ENCODE measurements at regions not wholly inside any gene's neighbourhood (a gene's known extent, or its start where the extent isn't known, plus 50 kb on each side); places are given as distances from the start of the nearest gene placed in this dataset.

DNA sequence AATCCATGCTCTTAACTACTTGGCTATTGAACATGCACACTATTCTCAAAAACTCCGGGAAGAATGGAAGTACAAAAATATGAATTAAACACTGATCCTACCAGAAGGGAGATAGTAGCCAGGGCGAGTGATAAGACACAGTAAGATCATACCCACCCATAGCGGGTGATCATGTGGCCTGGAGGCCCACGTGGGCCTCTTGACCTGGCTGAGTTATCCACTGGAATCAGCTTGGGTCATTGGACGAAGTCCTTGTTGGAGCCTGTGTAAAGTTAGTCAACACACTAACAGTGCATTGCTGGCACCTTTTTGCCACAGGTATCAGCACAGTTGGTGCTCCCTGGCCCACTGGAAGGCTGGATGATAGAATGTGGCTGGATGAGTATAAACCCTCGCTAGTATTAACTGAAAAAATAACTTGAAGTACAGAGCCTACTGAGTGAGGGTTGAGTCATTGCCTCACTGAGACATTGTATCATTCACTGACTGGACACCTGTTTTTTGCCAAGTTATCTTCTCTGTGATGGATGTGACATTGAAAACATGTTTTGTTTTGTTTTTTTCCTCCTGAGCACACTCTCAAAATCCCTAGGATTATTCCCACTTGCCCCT is 149.2 kb upstream of the FUT8 start:
- TF ChIP-seq, protein P1, sequence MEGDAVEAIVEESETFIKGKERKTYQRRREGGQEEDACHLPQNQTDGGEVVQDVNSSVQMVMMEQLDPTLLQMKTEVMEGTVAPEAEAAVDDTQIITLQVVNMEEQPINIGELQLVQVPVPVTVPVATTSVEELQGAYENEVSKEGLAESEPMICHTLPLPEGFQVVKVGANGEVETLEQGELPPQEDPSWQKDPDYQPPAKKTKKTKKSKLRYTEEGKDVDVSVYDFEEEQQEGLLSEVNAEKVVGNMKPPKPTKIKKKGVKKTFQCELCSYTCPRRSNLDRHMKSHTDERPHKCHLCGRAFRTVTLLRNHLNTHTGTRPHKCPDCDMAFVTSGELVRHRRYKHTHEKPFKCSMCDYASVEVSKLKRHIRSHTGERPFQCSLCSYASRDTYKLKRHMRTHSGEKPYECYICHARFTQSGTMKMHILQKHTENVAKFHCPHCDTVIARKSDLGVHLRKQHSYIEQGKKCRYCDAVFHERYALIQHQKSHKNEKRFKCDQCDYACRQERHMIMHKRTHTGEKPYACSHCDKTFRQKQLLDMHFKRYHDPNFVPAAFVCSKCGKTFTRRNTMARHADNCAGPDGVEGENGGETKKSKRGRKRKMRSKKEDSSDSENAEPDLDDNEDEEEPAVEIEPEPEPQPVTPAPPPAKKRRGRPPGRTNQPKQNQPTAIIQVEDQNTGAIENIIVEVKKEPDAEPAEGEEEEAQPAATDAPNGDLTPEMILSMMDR (IDR thresholded peaks at IDR 0.05; ENCODE audit: insufficient read depth, low read length, poor library complexity, severe bottlenecking) = no peak
- no peak overlapping the region for H3K4me3 ChIP-seq (ENCODE audit: low read depth, low read length)
- H3K27me3 ChIP-seq (ENCODE audit: control insufficient read depth, insufficient read depth, low read length) = no peaks in the 10 kb centered on the region
- no peaks in the 10 kb centered on the region for H3K36me3 ChIP-seq (ENCODE audit: control insufficient read depth, insufficient read depth, low read length)
- no peak for DNase-seq (ENCODE audit: low read depth)

DNA sequence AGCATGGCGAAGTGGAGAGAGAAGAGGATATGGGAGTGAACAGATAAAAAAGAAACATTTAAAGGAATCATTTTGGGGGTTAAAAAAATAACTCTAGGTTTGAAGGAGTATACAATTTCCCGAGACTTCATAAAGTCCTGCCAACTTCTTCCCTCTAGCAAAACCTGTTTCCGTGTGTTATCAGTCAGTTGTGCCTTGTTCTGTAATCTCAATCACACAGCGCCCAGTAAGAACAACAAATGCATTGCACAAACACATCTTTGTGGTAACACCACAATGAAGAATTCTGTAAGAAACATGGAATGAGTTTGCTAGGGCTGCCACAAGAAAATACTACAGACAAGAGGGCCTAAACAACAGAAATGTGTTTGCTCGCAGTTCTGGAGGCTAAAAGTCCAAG is 144.7 kb upstream of the FUT8 start:
- no peaks in the 10 kb centered on the region for H3K36me3 ChIP-seq (ENCODE audit: control insufficient read depth, insufficient read depth, low read length)
- TF ChIP-seq, protein P1 (IDR thresholded peaks at IDR 0.05; ENCODE audit: insufficient read depth, low read length, poor library complexity, severe bottlenecking) = no peak
- no peak overlapping the region for H3K4me3 ChIP-seq (ENCODE audit: low read depth, low read length)
- no peaks in the 10 kb centered on the region for H3K27me3 ChIP-seq (ENCODE audit: control insufficient read depth, insufficient read depth, low read length)
- DNase-seq (ENCODE audit: low read depth) = no peak

DNA sequence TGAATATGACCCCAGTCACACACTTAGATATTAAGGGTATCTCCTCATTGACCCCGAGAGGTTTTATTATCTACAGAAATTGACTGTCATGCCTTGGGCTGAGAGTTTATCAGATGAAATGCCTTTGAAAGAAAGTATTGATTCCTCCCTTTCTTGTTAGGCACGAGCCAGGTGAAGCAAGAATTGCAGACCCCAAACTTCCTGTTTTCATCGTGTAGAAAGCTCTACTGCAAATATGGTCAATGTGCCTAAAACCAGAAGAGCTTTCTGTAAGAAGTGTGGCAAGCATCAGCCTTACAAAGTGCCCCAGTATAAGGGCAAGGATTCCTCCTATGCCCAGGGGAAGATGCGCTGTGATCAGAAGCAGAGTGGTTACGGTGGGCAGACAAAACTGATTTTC is 143.9 kb upstream of the FUT8 start:
- TF ChIP-seq, protein P1 (IDR thresholded peaks at IDR 0.05; ENCODE audit: insufficient read depth, low read length, poor library complexity, severe bottlenecking) = no peak
- DNase-seq (ENCODE audit: low read depth) = no peak
- no peak overlapping the region for H3K4me3 ChIP-seq (ENCODE audit: low read depth, low read length)
- H3K27me3 ChIP-seq (ENCODE audit: control insufficient read depth, insufficient read depth, low read length) = no peaks in the 10 kb centered on the region
- no peaks in the 10 kb centered on the region for H3K36me3 ChIP-seq (ENCODE audit: control insufficient read depth, insufficient read depth, low read length)

DNA sequence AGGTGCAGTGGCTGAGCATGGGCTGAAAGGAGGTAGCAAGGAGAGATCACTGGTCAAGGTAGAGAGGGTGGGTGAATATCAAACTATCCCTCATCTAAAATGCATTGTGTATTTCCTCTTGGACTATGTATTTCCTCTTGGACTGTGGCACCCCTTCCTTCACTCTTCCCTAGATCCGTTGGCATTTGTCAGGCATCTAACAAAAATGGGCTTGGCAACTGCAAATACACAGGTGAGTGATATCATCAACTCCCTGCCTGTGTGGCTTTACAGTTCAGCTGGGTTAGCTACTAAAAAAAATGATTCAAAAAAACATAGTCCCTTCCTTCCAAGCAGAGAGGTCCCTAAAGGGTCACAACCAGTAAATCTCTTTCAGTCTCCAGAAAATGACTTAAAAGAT is 142.8 kb upstream of the FUT8 start:
- H3K4me3 ChIP-seq (ENCODE audit: low read depth, low read length) = no peak overlapping the region
- TF ChIP-seq, protein P1 (IDR thresholded peaks at IDR 0.05; ENCODE audit: insufficient read depth, low read length, poor library complexity, severe bottlenecking) = no peak
- no peak for DNase-seq (ENCODE audit: low read depth)
- no peaks in the 10 kb centered on the region for H3K27me3 ChIP-seq (ENCODE audit: control insufficient read depth, insufficient read depth, low read length)
- H3K36me3 ChIP-seq (ENCODE audit: control insufficient read depth, insufficient read depth, low read length) = no peaks in the 10 kb centered on the region

DNA sequence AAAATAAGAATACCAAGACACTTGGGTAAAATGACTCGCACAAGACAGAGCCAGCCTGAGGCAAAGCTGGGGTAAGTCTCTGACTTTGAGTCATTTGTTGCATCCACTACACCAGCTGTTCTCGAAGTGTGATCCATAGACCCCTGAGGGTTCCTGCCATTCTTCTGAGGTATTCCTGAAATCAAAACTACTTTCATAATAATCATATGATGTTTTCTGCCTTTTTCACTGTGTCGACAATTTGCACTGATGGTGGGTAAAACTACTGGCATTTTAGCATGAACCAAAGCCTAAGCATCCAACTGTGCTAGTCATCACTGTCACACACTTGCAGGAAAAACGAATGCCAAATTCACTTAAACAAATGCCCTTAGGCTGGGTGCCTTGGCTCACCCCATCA is 135.5 kb upstream of the FUT8 start:
- Histone ChIP-seq H3K4me3 (ENCODE audit: low read depth, low read length) (no peak overlapping the region), H3K27me3 (ENCODE audit: control insufficient read depth, insufficient read depth, low read length) (no peaks in the 10 kb centered on the region), H3K36me3 (ENCODE audit: control insufficient read depth, insufficient read depth, low read length) (no peaks in the 10 kb centered on the region)
- DNase-seq (ENCODE audit: low read depth) = no peak
- TF ChIP-seq, protein P1 (IDR thresholded peaks at IDR 0.05; ENCODE audit: insufficient read depth, low read length, poor library complexity, severe bottlenecking) = no peak

DNA sequence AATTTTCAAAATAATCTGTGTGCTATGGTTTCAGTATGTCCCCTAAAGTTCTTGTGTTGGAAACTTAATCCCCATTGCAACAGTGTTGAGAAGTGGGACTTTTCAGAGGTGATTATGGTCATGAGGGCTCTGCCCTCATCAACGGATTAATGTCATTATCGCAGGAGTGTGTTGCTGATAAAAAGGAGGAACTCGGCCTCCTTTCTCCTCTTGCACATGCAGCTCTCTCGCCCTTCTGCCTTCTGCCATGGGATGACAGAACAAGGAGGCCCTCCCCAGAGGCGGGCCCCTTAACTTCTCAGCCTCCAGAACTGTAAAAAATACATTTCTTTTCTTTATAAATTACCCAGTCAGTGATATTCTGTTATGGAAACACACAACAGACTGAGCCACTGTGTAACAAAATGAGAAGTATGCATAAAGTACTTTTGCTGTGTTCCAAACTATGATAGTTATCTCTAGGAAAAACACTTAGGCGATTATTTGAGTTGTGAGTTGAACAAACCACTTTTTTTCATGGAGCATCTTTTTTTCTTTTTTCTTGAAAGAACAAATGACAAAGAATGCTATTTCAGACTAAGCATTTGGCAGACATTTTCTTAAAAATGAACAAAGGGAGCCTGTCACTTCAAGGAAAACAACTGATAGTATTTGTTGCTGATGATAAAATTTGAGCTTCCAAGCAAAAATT is 134.8 kb upstream of the FUT8 start:
- Histone ChIP-seq H3K4me3 (ENCODE audit: low read depth, low read length) (no peak overlapping the region), H3K27me3 (ENCODE audit: control insufficient read depth, insufficient read depth, low read length) (no peaks in the 10 kb centered on the region), H3K36me3 (ENCODE audit: control insufficient read depth, insufficient read depth, low read length) (no peaks in the 10 kb centered on the region)
- DNase-seq (ENCODE audit: low read depth) = no peak
- TF ChIP-seq, protein P1 (IDR thresholded peaks at IDR 0.05; ENCODE audit: insufficient read depth, low read length, poor library complexity, severe bottlenecking) = no peak
